ENCODE measurements at regions not wholly inside any gene's neighbourhood (a gene's known extent, or its start where the extent isn't known, plus 50 kb on each side); places are given as distances from the start of the nearest gene placed in this dataset.
A peak's percentile ranks its signal among the peaks of the same experiment; 100 is the strongest.

DNA sequence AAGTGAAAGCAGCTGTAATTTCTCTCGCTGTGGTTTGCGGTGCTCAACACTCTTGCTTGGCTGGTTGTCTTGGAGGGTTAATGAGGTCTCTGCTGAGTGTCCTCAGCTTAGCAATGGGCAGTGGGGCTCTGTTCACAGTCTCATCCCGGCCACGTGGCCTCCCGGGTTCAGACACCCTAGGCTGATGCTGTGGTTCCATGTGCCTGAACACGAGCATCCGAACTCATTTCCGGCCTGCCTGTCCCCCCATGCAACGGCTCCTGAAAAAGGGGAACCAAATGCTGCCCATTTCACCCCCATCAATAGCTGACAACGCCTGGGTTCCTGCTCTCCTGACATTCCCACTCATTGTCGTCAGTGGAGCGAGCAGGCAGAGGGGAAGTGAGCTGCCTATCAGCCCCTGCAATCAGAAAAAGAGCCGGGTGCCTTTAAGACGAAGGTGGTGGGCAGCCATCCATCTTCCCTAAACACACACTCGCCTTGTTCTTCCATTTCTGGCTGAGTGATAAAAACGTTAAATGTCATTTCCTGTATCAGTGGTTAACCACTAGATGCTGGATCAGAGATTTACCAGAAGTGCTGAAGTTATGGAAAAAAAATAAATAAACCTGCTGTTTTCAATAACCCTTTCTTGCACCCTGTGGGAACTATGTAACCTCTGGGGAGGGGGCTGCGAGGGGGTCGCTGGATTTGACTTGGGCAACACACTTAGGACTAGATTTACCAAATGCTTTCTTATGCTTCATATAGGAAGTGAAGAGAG, 60.3 kb upstream of the BCL2L14 start:
- Mint-ChIP-seq H3K4me1 (ENCODE audit: unreplicated experiment) (peaks cover 18% of the 10 kb centered on the region), H3K27ac (no peak overlapping the region), H3K4me3 (peak overlapping the region; percentile 13), H3K27me3 (peaks cover 11% of the 10 kb centered on the region), H3K9me3 (no peaks in the 10 kb centered on the region), H3K36me3 (peaks cover 8% of the 10 kb centered on the region)
- no peak for DNase-seq (ENCODE audit: extremely low spot score, unreplicated experiment)
- TF ChIP-seq, protein P1, sequence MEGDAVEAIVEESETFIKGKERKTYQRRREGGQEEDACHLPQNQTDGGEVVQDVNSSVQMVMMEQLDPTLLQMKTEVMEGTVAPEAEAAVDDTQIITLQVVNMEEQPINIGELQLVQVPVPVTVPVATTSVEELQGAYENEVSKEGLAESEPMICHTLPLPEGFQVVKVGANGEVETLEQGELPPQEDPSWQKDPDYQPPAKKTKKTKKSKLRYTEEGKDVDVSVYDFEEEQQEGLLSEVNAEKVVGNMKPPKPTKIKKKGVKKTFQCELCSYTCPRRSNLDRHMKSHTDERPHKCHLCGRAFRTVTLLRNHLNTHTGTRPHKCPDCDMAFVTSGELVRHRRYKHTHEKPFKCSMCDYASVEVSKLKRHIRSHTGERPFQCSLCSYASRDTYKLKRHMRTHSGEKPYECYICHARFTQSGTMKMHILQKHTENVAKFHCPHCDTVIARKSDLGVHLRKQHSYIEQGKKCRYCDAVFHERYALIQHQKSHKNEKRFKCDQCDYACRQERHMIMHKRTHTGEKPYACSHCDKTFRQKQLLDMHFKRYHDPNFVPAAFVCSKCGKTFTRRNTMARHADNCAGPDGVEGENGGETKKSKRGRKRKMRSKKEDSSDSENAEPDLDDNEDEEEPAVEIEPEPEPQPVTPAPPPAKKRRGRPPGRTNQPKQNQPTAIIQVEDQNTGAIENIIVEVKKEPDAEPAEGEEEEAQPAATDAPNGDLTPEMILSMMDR (conservative IDR thresholded peaks at IDR 0.05), result no peak

DNA sequence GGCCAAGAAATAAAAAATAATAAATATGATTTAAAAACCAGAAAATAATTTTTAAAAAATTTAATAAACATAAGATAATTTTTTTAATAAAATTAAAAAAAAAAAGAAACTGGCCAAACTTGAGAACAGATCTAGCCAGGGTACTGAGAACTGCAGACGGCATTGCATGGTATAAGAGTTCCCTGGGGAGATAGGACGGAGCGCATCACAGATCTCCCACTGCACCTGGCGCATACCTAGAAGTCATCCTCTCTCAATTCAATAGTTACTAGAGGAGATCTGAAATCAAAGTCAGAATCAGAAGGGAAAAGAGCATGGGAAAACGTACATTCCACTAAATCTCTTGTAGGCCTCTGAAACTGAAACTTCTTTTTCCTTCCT, 58.9 kb upstream of the BCL2L14 start:
- Mint-ChIP-seq H3K9me3 (peaks cover 3% of the 10 kb centered on the region), H3K27me3 (peaks cover 11% of the 10 kb centered on the region), H3K36me3 (peaks cover 5% of the 10 kb centered on the region), H3K27ac (no peak overlapping the region), H3K4me1 (ENCODE audit: unreplicated experiment) (peaks cover 20% of the 10 kb centered on the region), H3K4me3 (no peak overlapping the region)
- TF ChIP-seq, protein P1 (conservative IDR thresholded peaks at IDR 0.05), result no peak
- DNase-seq (ENCODE audit: extremely low spot score, unreplicated experiment), result no peak

DNA sequence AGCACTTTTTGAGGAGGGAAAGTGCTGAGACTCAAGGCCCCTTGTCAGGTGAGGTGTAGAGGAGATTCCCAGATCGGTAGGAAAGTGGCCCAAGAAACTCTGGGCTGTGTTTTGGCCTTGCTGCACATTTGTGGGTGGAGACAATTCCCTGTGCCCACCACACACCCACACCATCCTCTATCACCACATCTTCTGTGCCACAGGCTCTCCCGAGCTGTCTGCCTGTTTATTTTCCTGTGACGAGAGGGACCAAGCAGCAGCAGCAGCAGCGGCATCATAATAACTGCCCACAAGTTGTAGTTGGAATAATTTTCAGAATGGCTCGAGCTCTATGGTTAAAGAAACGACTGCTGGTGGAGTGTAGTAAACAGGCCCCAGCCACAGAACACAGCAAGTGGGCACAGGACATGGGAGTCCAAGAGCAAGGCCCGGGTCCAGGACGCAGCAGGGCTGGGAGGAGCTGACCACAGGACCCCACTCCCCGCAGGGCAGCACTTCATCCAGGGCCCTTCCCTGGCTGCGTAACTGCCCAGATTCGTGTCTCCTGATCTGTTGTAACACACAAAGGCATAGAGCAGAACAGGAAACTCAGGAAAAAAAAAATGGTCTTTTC, 55.6 kb upstream of the BCL2L14 start:
- Mint-ChIP-seq H3K36me3 (peaks cover 5% of the 10 kb centered on the region), H3K27me3 (peaks cover 9% of the 10 kb centered on the region), H3K9me3 (peaks cover 5% of the 10 kb centered on the region), H3K27ac (no peak overlapping the region), H3K4me3 (no peak overlapping the region), H3K4me1 (ENCODE audit: unreplicated experiment) (peaks cover 18% of the 10 kb centered on the region)
- no peak for DNase-seq (ENCODE audit: extremely low spot score, unreplicated experiment)
- TF ChIP-seq, protein P1 (conservative IDR thresholded peaks at IDR 0.05), result no peak

DNA sequence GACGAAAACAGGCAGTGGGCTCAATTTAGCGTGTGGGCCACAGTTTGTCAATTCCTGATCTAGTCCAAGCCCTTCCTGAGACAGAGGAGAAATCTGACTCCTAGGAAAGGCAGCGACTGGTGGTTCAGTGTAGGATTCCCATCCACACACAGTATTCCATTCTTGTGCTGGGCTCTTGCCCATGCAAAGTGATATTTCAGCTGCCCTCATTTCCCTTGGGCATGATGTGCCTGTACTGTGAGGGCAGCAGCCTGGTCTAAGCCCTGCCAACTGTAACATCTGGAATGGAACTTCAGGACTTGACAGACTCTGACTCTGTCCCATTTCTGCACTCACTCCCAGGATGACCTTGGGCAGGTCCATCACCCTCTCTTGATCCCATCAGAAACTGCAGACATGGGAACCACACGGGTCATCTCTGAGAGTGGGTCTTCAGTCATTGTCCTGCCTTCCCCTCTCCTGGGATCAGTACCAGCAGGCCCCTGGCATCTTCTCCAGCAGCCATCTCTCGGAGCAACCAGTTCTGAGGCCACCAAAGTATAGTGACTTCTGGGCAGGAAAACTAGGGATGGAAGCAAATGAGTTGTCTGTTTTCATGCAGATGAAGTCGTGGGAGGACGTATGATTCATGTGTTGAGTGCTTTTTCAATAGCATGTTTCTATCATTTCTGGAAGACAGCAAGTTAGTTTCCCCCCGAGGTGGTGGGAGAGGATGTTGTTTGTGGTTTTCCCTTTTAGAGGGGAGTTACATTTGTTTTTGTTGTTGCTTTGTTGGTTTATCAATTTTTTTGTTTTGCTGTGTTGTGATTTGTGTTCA, 54.2 kb upstream of the BCL2L14 start:
- H3K4me3 Mint-ChIP-seq, result no peak overlapping the region
- peaks cover 5% of the 10 kb centered on the region for H3K9me3 Mint-ChIP-seq
- H3K36me3 Mint-ChIP-seq, result peaks cover 5% of the 10 kb centered on the region
- no peak overlapping the region for H3K27ac Mint-ChIP-seq
- DNase-seq (ENCODE audit: extremely low spot score, unreplicated experiment), result no peak
- TF ChIP-seq, protein P1 (conservative IDR thresholded peaks at IDR 0.05), result no peak
- peaks cover 7% of the 10 kb centered on the region for H3K27me3 Mint-ChIP-seq
- peaks cover 5% of the 10 kb centered on the region for H3K4me1 Mint-ChIP-seq (ENCODE audit: unreplicated experiment)

DNA sequence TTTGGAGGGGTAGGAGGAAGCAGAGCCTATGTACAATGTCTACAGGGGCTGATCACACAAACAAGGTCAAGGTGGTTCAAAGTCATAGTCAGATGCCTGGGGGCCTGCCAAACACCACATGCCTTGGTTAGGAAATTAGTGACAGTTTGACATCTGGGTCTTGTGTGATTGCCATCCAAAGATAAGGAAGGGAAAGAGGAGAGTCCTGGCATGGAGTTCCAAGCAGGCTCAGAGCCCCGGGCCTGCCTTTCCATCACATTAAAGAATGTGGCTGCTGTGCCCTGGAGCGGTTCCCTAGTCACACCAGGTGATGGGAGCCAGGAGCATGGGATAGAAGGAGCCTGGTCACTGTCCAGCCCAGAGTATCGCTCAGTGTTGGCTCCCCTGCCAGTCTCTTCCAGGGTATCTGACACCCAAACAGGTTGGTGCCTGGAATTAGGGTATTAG, 53.6 kb upstream of the BCL2L14 start:
- DNase-seq (ENCODE audit: extremely low spot score, unreplicated experiment), result no peak
- H3K9me3 Mint-ChIP-seq, result peaks cover 5% of the 10 kb centered on the region
- H3K27ac Mint-ChIP-seq, result no peak overlapping the region
- H3K36me3 Mint-ChIP-seq, result peaks cover 5% of the 10 kb centered on the region
- H3K4me3 Mint-ChIP-seq, result no peak overlapping the region
- H3K27me3 Mint-ChIP-seq, result peaks cover 7% of the 10 kb centered on the region
- TF ChIP-seq, protein P1 (conservative IDR thresholded peaks at IDR 0.05), result no peak
- H3K4me1 Mint-ChIP-seq (ENCODE audit: unreplicated experiment), result peaks cover 5% of the 10 kb centered on the region

All from type B pancreatic cell (in vitro differentiated cells).